Transverse colon (tissue), 4 donors: ENCODE measurements at regions not wholly inside any gene's neighbourhood (a gene's known extent, or its start where the extent isn't known, plus 50 kb on each side); places are given as distances from the start of the nearest gene placed in this dataset.

Experiments used
- DNase-seq: peaks from one replicate; pipeline ENCODE4 v3.0.0-alpha.2; 2019
- H3K27ac ChIP-seq, 4 donors: fragments of 200-600 bp; sonication (generic); 2 replicates each; pipeline ENCODE4 v1.5.1; 2016 to 2018; ENCODE audit warnings: inconsistent platforms in 4 of 4
- H3K27me3 ChIP-seq: fragments of 200-600 bp; sonication (generic); 2 replicates; pipeline ENCODE4 v1.5.1; 2017; ENCODE audit warnings: inconsistent platforms
- H3K36me3 ChIP-seq, 4 donors: fragments of 200-600 bp; sonication (generic); 2 replicates each; pipeline ENCODE4 v1.5.1; 2017 to 2019; ENCODE audit warnings: inconsistent platforms in 4 of 4
- H3K4me1 ChIP-seq, 4 donors: fragments of 200-600 bp; sonication (generic); 2 replicates each; pipeline ENCODE4 v1.5.1; 2017 to 2020; ENCODE audit warnings: inconsistent platforms in 4 of 4
- H3K4me3 ChIP-seq, 4 donors: fragments of 200-600 bp; sonication (generic); 1 replicate in 1 of 4; 2 replicates in 3 of 4; pipeline versions ENCODE4 v1.5.1 to v1.6.1; 2017 to 2019; ENCODE audit warnings: inconsistent platforms in 4 of 4
- H3K9me3 ChIP-seq, 2 donors: fragments of 200-600 bp; sonication (generic); 2 replicates each; pipeline ENCODE4 v1.5.1; 2017 to 2019; ENCODE audit warnings: inconsistent platforms in 2 of 2
- EP300 ChIP-seq: sonication (generic); formaldehyde crosslinking; IDR thresholded peaks from one replicate; pipeline ENCODE4 v1.6.1; 2017; ENCODE audit warnings: antibody characterized with exemption, low read depth
- POLR2A ChIP-seq: fragments of 450-650 bp; IDR thresholded peaks from one replicate; pipeline ENCODE4 v1.6.1; 2016; ENCODE audit warnings: antibody characterized with exemption, mild to moderate bottlenecking, moderate library complexity
- POLR2AphosphoS5 ChIP-seq, 3 donors: sonication (generic); formaldehyde crosslinking; IDR thresholded peaks; one replicate each; pipeline ENCODE4 v1.6.1; 2016; ENCODE audit warnings: antibody characterized with exemption in 3 of 3
- WGBS, 2 donors: methylation state at CpG; one replicate each; pipeline ENCODE4 v1.1.5; 2018; ENCODE audit warnings: low coverage in 1 of 2; 5-methylcytosine and 5-hydroxymethylcytosine counted together
- in situ Hi-C, 4 donors: fragments of 200-750 bp; cut with MboI; loops; one replicate each; pipeline versions ENCODE4 v1.15.0 to v1.15.1; 2017; ENCODE audit warnings: low sequenced_read_pairs in 3 of 4, low pct_ligation_motif_present in 1 of 4, low pct_unique_long_range_greater_than_20kb in 1 of 4
- intact Hi-C: fragments of 100-400 bp; cut with DNase I; formaldehyde crosslinking; loops from one replicate; pipeline ENCODE4 v1.15.1; 2023; ENCODE audit warnings: low total_unique reads
- TF ChIP-seq, protein P1 (sequence below), 5 experiments: fragments of 200-600 bp in 3 of 5; fragments of 450-650 bp in 2 of 5; sonication (generic) in 3 of 5; IDR thresholded peaks; 1 replicate in 2 of 5; 2 replicates in 3 of 5; pipeline ENCODE4 v1.5.1; 2016 to 2017; ENCODE audit warnings: antibody characterized with exemption in 5 of 5, inconsistent platforms in 3 of 5, mild to moderate bottlenecking in 2 of 5, moderate library complexity in 1 of 5

DNA sequence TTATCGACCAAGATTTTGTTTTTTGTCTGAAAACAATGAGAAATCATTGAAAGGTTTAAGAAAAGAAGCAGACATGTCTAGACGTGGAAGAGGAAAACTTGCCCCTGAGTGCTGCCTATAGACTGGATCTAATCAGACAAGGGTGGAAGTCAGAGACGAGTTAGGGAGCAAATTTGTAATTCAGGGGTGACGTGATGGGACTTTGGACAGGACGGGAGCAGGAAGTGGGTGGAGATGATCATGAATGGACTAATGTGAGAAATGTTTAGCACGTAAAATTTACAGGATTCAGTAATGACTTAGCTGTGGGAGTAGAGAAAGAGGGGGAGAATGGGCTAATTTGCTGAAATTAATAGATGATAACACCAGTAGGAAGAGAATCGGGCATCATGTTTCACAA is 117.0 kb upstream of the EPHA4 start:
- Histone ChIP-seq H3K4me3 (no peak overlapping the region), H3K27me3 (no peaks in the 10 kb centered on the region), H3K27ac (no peak overlapping the region), H3K9me3 (no peaks in the 10 kb centered on the region), H3K36me3 (no peaks in the 10 kb centered on the region), H3K4me1 (no peaks in the 10 kb centered on the region)
- in situ Hi-C loops (no loop called here), intact Hi-C loops (no loop called here)
- DNase-seq: no peak
- 68% methylated on average over 7 of the region's 7 CpGs for WGBS, 2 donors
- TF ChIP-seq EP300 (no peak), POLR2A (no peak), POLR2AphosphoS5 (IDR thresholded peaks at IDR 0.05) (no peak)
- TF ChIP-seq, protein P1, sequence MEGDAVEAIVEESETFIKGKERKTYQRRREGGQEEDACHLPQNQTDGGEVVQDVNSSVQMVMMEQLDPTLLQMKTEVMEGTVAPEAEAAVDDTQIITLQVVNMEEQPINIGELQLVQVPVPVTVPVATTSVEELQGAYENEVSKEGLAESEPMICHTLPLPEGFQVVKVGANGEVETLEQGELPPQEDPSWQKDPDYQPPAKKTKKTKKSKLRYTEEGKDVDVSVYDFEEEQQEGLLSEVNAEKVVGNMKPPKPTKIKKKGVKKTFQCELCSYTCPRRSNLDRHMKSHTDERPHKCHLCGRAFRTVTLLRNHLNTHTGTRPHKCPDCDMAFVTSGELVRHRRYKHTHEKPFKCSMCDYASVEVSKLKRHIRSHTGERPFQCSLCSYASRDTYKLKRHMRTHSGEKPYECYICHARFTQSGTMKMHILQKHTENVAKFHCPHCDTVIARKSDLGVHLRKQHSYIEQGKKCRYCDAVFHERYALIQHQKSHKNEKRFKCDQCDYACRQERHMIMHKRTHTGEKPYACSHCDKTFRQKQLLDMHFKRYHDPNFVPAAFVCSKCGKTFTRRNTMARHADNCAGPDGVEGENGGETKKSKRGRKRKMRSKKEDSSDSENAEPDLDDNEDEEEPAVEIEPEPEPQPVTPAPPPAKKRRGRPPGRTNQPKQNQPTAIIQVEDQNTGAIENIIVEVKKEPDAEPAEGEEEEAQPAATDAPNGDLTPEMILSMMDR (IDR thresholded peaks at IDR 0.05): no peak

DNA sequence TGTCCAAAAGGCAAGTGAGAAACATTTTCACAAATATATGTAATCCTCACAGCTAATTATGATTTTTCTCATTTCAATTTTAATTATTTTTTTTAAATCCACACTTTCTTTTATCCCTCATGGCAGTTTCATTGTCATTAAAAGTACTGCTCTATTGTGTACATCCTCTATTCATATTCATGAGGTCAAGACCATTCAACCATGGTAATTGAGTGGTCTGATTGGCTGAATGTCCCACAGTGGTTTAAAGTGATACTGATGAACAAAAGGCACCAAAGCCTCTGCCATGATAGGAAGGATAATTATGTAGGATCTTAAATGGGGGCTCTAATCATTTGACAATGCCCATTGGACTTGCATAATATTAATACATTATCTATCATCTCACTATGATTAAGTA is 108.4 kb upstream of the EPHA4 start:
- no peak for DNase-seq
- Histone ChIP-seq H3K4me1 (peaks cover 0 to 4% (median 0%) of the 10 kb centered on the region in 4 donors), H3K4me3 (no peak overlapping the region), H3K36me3 (no peaks in the 10 kb centered on the region), H3K9me3 (no peaks in the 10 kb centered on the region), H3K27ac (no peak overlapping the region), H3K27me3 (no peaks in the 10 kb centered on the region)
- in situ Hi-C loops: no loop called here
- TF ChIP-seq POLR2AphosphoS5 (IDR thresholded peaks at IDR 0.05) (no peak), EP300 (no peak), POLR2A (no peak)
- TF ChIP-seq, protein P1 (IDR thresholded peaks at IDR 0.05): no peak
- intact Hi-C loops: no loop called here

DNA sequence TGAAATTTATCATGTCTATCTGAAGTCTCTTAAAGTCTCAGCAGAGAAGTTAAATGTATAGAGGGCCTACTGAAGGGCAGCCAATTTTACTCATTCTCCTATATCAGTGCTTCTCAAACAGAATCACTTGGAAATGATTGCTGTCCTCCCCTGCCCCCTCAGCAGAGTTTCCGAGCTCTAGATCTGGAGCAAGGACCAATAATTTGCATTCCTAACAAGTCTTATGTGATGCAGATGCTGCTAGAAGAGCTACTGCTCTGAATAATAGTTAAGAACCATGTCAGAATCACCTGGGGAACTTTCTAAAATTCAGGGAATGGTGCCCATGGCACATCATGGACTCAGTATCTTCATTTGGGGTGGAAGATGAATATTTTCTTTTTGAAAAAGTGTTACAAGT is 105.6 kb upstream of the EPHA4 start:
- DNase-seq: no peak
- in situ Hi-C loops: no loop called here
- Histone ChIP-seq H3K9me3 (no peaks in the 10 kb centered on the region), H3K27ac (no peak overlapping the region), H3K4me3 (no peak overlapping the region), H3K4me1 (peaks cover 0 to 4% (median 0%) of the 10 kb centered on the region in 4 donors), H3K27me3 (no peaks in the 10 kb centered on the region), H3K36me3 (no peaks in the 10 kb centered on the region)
- TF ChIP-seq EP300: no peak
- TF ChIP-seq POLR2AphosphoS5 (IDR thresholded peaks at IDR 0.05): no peak
- no peak for TF ChIP-seq POLR2A
- TF ChIP-seq, protein P1 (IDR thresholded peaks at IDR 0.05): no peak
- 60% methylated on average over 1 of the region's 1 CpG; no CpG with 5 or more reads in 1 of the 2 donors for WGBS, 2 donors
- intact Hi-C loops: no loop called here

DNA sequence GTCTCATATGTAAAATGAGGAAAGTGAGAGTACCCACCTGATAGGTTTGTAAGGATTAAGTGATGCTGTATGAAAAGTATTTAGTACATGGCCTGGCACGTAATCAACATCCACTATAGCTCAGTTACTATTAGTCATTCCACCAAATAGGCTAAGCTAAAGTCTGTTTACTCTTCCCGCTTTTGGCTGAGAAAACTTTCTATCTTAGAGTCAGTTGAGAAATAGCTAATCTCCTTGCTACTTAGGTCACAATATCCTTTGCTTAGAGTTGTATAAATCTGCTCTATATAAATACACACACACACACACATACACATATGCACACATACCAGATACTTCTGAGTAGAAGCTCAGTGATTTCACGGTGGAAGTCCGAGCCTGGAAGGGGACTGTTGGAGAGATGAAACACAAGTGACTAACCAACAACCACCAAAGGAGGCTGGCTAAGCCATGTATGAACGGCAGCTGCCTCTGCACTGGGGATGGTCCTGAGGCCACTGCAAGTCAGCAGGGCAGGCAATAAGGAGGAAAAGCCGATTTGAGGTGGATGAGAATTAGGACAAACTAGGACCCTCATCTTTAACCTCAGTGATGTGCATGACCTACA is 104.6 kb upstream of the EPHA4 start:
- no peak for DNase-seq
- Histone ChIP-seq H3K4me3 (no peak overlapping the region), H3K36me3 (no peaks in the 10 kb centered on the region), H3K4me1 (peaks cover 0 to 4% (median 0%) of the 10 kb centered on the region in 4 donors), H3K27ac (no peak overlapping the region), H3K9me3 (no peaks in the 10 kb centered on the region), H3K27me3 (no peaks in the 10 kb centered on the region)
- in situ Hi-C loops (no loop called here), intact Hi-C loops (no loop called here)
- WGBS, 2 donors: 61 to 75% methylated on average over 3 to 6 of the region's 6 CpGs
- no peak for TF ChIP-seq EP300
- TF ChIP-seq, protein P1 (IDR thresholded peaks at IDR 0.05): no peak
- TF ChIP-seq POLR2AphosphoS5 (IDR thresholded peaks at IDR 0.05): no peak
- no peak for TF ChIP-seq POLR2A
